H9 (cell line): ENCODE measurements at regions not wholly inside any gene's neighbourhood (a gene's known extent, or its start where the extent isn't known, plus 50 kb on each side); places are given as distances from the start of the nearest gene placed in this dataset.

Experiments
- DNase-seq: peaks from one replicate; pipeline ENCODE4 v3.0.0-alpha.2; 2017
- H2AFZ ChIP-seq: one replicate; pipeline ENCODE4 v1.6.1; 2013; ENCODE audit warnings: mild to moderate bottlenecking, low read length, control low read depth, moderate library complexity
- H2AK5ac ChIP-seq: 2 replicates; pipeline ENCODE4 v1.6.1; 2013; ENCODE audit warnings: low read length, control low read depth, mixed read lengths; ENCODE audit not compliant: insufficient read length
- H2BK120ac ChIP-seq: one replicate; pipeline ENCODE4 v1.6.1; 2013; ENCODE audit warnings: low read depth, mild to moderate bottlenecking, low read length, control low read depth, inconsistent platforms; ENCODE audit not compliant: poor library complexity, severe bottlenecking
- H2BK12ac ChIP-seq: 2 replicates; pipeline ENCODE4 v1.6.1; 2013; ENCODE audit warnings: low read length, control low read depth, mixed read lengths, low read depth; ENCODE audit not compliant: insufficient read length
- H2BK15ac ChIP-seq: 2 replicates; pipeline ENCODE4 v1.6.1; 2013; ENCODE audit warnings: low read depth, low read length, control low read depth
- H2BK20ac ChIP-seq: one replicate; pipeline ENCODE4 v1.6.1; 2013; ENCODE audit warnings: low read depth, mild to moderate bottlenecking, low read length, control low read depth, inconsistent platforms; ENCODE audit not compliant: poor library complexity, severe bottlenecking
- H2BK5ac ChIP-seq: 2 replicates; pipeline ENCODE4 v1.6.1; 2013; ENCODE audit warnings: low read length, control low read depth, mixed read lengths; ENCODE audit not compliant: insufficient read length
- H3K14ac ChIP-seq: 2 replicates; pipeline ENCODE4 v1.6.1; 2013; ENCODE audit warnings: low read length, control low read depth; ENCODE audit not compliant: insufficient read depth
- H3K18ac ChIP-seq: 2 replicates; pipeline ENCODE4 v1.6.1; 2013; ENCODE audit warnings: low read depth, mild to moderate bottlenecking, mixed read lengths, low read length, control low read depth; ENCODE audit not compliant: insufficient read length
- H3K23ac ChIP-seq: 2 replicates; pipeline ENCODE4 v1.6.1; 2013; ENCODE audit warnings: low read length, control low read depth, mixed read lengths, low read depth; ENCODE audit not compliant: insufficient read length
- H3K23me2 ChIP-seq: 2 replicates; pipeline ENCODE4 v1.6.1; 2013; ENCODE audit warnings: low read depth, mild to moderate bottlenecking, mixed read lengths, low read length, control low read depth; ENCODE audit not compliant: insufficient read length, poor library complexity, severe bottlenecking
- H3K27ac ChIP-seq: 2 replicates; pipeline ENCODE4 v1.5.1; 2013; ENCODE audit warnings: low read length, control low read depth, mixed read lengths, low read depth; ENCODE audit not compliant: insufficient read length
- H3K27me3 ChIP-seq: 2 replicates; pipeline ENCODE4 v1.6.1; 2013; ENCODE audit warnings: low read length, control low read depth, inconsistent platforms; ENCODE audit not compliant: insufficient read depth
- H3K4ac ChIP-seq: 2 replicates; pipeline ENCODE4 v1.6.1; 2013; ENCODE audit warnings: low read depth, mild to moderate bottlenecking, control low read depth, inconsistent platforms, low read length, moderate library complexity
- H3K4me1 ChIP-seq: 2 replicates; pipeline ENCODE4 v1.6.1; 2013; ENCODE audit warnings: low read length, control low read depth, inconsistent platforms; ENCODE audit not compliant: insufficient read depth
- H3K4me2 ChIP-seq: 2 replicates; pipeline ENCODE4 v1.6.1; 2013; ENCODE audit warnings: low read length, control low read depth, mixed read lengths; ENCODE audit not compliant: insufficient read length, insufficient read depth
- H3K56ac ChIP-seq: 2 replicates; pipeline ENCODE4 v1.6.1; 2013; ENCODE audit warnings: low read depth, mild to moderate bottlenecking, mixed read lengths, low read length, control low read depth; ENCODE audit not compliant: insufficient read length
- H3K79me1 ChIP-seq: 2 replicates; pipeline ENCODE4 v1.6.1; 2013; ENCODE audit warnings: low read depth, mild to moderate bottlenecking, moderate library complexity, low read length, control low read depth, inconsistent platforms; ENCODE audit not compliant: insufficient read depth, poor library complexity, severe bottlenecking
- H3K79me2 ChIP-seq: 2 replicates; pipeline ENCODE4 v1.6.1; 2013; ENCODE audit warnings: low read length, control low read depth, inconsistent platforms; ENCODE audit not compliant: insufficient read depth
- H3K9ac ChIP-seq: 2 replicates; pipeline ENCODE4 v1.6.1; 2013; ENCODE audit warnings: low read length, control low read depth, mixed read lengths; ENCODE audit not compliant: insufficient read length; ENCODE audit errors: extremely low read depth
- H3K9me3 ChIP-seq: one replicate; pipeline ENCODE4 v1.6.1; 2013; ENCODE audit warnings: low read depth, low read length, inconsistent platforms; ENCODE audit not compliant: control insufficient read depth
- H3T11ph ChIP-seq: one replicate; pipeline ENCODE4 v1.6.1; 2013; ENCODE audit warnings: mild to moderate bottlenecking, low read length, control low read depth, inconsistent platforms
- H4K20me1 ChIP-seq: one replicate; pipeline ENCODE4 v1.6.1; 2013; ENCODE audit not compliant: control insufficient read depth, insufficient read length, insufficient read depth
- H4K5ac ChIP-seq: 2 replicates; pipeline ENCODE4 v1.6.1; 2013; ENCODE audit warnings: low read depth, mild to moderate bottlenecking, mixed read lengths, low read length, control low read depth; ENCODE audit not compliant: insufficient read length
- H4K8ac ChIP-seq: replicated peaks from 2 replicates; pipeline ENCODE4 v1.6.1; 2013; ENCODE audit warnings: low read length, control low read depth, mixed read lengths, low read depth; ENCODE audit not compliant: insufficient read length
- H4K91ac ChIP-seq: 2 replicates; pipeline ENCODE4 v1.6.1; 2013; ENCODE audit warnings: low read depth, mild to moderate bottlenecking, moderate library complexity, mixed read lengths, low read length, control low read depth; ENCODE audit not compliant: insufficient read length
- H3K27ac Mint-ChIP-seq, 3 experiments: 2 replicates in 2 of 3; 3 replicates in 1 of 3; pipeline ENCODE4 v1.8.0; 2020 to 2021; ENCODE audit warnings: mixed read lengths in 3 of 3, mild to moderate bottlenecking in 1 of 3, moderate library complexity in 1 of 3
- H3K27me3 Mint-ChIP-seq: 2 replicates; pipeline ENCODE4 v1.8.0; 2021; ENCODE audit warnings: low read depth, mild to moderate bottlenecking, moderate library complexity, mixed read lengths
- H3K36me3 Mint-ChIP-seq, 3 experiments: 2 replicates in 2 of 3; 3 replicates in 1 of 3; pipeline ENCODE4 v1.8.0; 2020 to 2021; ENCODE audit warnings: low read depth in 3 of 3, mixed read lengths in 3 of 3; ENCODE audit not compliant: insufficient read depth in 1 of 3
- H3K4me1 Mint-ChIP-seq, 2 experiments: 2 replicates each; pipeline ENCODE4 v1.8.0; 2020; ENCODE audit warnings: mixed read lengths in 2 of 2
- H3K4me3 Mint-ChIP-seq, 2 experiments: 2 replicates in 1 of 2; 3 replicates in 1 of 2; pipeline ENCODE4 v1.8.0; 2020 to 2021; ENCODE audit warnings: mild to moderate bottlenecking in 2 of 2, mixed read lengths in 2 of 2, moderate library complexity in 1 of 2
- H3K9me3 Mint-ChIP-seq, 2 experiments: 2 replicates in 1 of 2; 3 replicates in 1 of 2; pipeline ENCODE4 v1.8.0; 2020; ENCODE audit warnings: mild to moderate bottlenecking in 2 of 2, mixed read lengths in 2 of 2, moderate library complexity in 1 of 2
- WGBS: extraction: QIAGEN DNeasy Blood & Tissue Kit; methylation state at CpG from one replicate; pipeline ENCODE4 v1.1.7; 2013; ENCODE audit warnings: missing lambda C conversion rate, low lambda C conversion rate, mixed read lengths; ENCODE audit not compliant: insufficient read length; ENCODE audit errors: extremely low coverage; 5-methylcytosine and 5-hydroxymethylcytosine counted together
- TF ChIP-seq, protein P1 (sequence below): fragments of 200-600 bp; sonication (generic); conservative IDR thresholded peaks from 3 replicates; pipeline ENCODE4 v1.8.0; 2021; ENCODE audit warnings: antibody characterized with exemption, mild to moderate bottlenecking

DNA sequence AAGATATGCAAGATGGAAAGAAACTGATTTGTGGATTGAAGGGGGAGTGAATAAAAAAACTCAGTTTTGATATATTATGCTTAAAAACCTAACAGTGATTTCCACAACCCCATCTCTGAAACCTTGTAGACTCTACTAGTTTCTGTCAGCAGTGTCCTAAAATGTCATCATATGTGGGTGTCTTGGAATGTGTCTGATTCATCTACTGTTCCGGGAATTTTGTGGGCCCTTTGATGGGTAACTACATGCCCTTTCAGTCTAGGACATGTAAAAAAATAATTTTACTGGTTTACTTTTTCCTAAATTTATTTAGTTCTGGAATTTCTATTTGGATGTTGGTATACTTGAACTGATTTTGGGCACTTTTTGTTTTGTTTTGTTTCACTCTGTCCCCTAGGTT lies 118.9 kb upstream of the NMUR2 start:
- H3K23ac ChIP-seq, result no peak overlapping the region
- H4K8ac ChIP-seq, result no peak overlapping the region
- H3K79me1 ChIP-seq, result no peaks in the 10 kb centered on the region
- H3K18ac ChIP-seq, result no peak overlapping the region
- H2BK20ac ChIP-seq, result no peak overlapping the region
- H2AK5ac ChIP-seq, result no peak overlapping the region
- H3T11ph ChIP-seq, result no peak overlapping the region
- H3K56ac ChIP-seq, result no peak overlapping the region
- Mint-ChIP-seq H3K4me3 (no peak overlapping the region), H3K4me1 (peaks cover 7 to 8% of the 10 kb centered on the region in 2 experiments), H3K36me3 (no peaks in the 10 kb centered on the region), H3K9me3 (no peaks in the 10 kb centered on the region), H3K27ac (no peak overlapping the region), H3K27me3 (no peaks in the 10 kb centered on the region; the same call in none of the 2 replicates)
- H3K9me3 ChIP-seq, result no peaks in the 10 kb centered on the region
- peaks cover 5% of the 10 kb centered on the region; the same call in 1 of the 2 replicates for H3K4me1 ChIP-seq
- H2BK12ac ChIP-seq, result no peak overlapping the region
- H3K27ac ChIP-seq, result no peak overlapping the region
- H3K4me2 ChIP-seq, result no peak overlapping the region
- no peak overlapping the region for H2BK15ac ChIP-seq
- no peak overlapping the region for H4K5ac ChIP-seq
- H3K79me2 ChIP-seq, result no peaks in the 10 kb centered on the region
- no CpG with 5 or more reads among the region's 1 CpG for WGBS
- H3K27me3 ChIP-seq, result no peaks in the 10 kb centered on the region
- H3K14ac ChIP-seq, result no peak overlapping the region
- H2AFZ ChIP-seq, result no peak overlapping the region
- H2BK120ac ChIP-seq, result no peak overlapping the region
- no peak overlapping the region for H2BK5ac ChIP-seq
- H3K9ac ChIP-seq, result no peak overlapping the region
- H4K91ac ChIP-seq, result no peak overlapping the region
- H3K23me2 ChIP-seq, result no peaks in the 10 kb centered on the region
- DNase-seq, result no peak
- TF ChIP-seq, protein P1, sequence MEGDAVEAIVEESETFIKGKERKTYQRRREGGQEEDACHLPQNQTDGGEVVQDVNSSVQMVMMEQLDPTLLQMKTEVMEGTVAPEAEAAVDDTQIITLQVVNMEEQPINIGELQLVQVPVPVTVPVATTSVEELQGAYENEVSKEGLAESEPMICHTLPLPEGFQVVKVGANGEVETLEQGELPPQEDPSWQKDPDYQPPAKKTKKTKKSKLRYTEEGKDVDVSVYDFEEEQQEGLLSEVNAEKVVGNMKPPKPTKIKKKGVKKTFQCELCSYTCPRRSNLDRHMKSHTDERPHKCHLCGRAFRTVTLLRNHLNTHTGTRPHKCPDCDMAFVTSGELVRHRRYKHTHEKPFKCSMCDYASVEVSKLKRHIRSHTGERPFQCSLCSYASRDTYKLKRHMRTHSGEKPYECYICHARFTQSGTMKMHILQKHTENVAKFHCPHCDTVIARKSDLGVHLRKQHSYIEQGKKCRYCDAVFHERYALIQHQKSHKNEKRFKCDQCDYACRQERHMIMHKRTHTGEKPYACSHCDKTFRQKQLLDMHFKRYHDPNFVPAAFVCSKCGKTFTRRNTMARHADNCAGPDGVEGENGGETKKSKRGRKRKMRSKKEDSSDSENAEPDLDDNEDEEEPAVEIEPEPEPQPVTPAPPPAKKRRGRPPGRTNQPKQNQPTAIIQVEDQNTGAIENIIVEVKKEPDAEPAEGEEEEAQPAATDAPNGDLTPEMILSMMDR, result no peak
- H4K20me1 ChIP-seq, result no peaks in the 10 kb centered on the region
- no peak overlapping the region for H3K4ac ChIP-seq
